HG02938 (cell line): ENCODE measurements at regions not wholly inside any gene's neighbourhood (a gene's known extent, or its start where the extent isn't known, plus 50 kb on each side); places are given as distances from the start of the nearest gene placed in this dataset.

Experiments
- ATAC-seq: cut with Tn5 transposase; IDR thresholded peaks from one replicate; pipeline ENCODE4 v1.9.1; 2021; ENCODE audit warnings: mild to moderate bottlenecking, moderate library complexity; ENCODE audit not compliant: unreplicated experiment

GRCh38 chr16:86285938-86286921, 224.1 kb upstream of the FOXF1 start:
- no peak for ATAC-seq

- no peak for ATAC-seq
These were observed 223.2 kb upstream of the FOXF1 start for GRCh38 chr16:86286991-86287663.

GRCh38 chr16:86287664-86288201, 222.6 kb upstream of the FOXF1 start:
- ATAC-seq = no peak

- no peak for ATAC-seq
These were observed 221.5 kb upstream of the FOXF1 start for GRCh38 chr16:86288716-86289294.

- ATAC-seq = no peak
These were observed 221.0 kb upstream of the FOXF1 start for GRCh38 chr16:86289304-86289703.

GRCh38 chr16:86289907-86290306, 220.4 kb upstream of the FOXF1 start:
- ATAC-seq = no peak

GRCh38 chr16:86291491-86291890, 218.8 kb upstream of the FOXF1 start:
- no peak for ATAC-seq

- ATAC-seq = no peak
These were observed 218.1 kb upstream of the FOXF1 start for GRCh38 chr16:86292171-86292775.

GRCh38 chr16:86292942-86293341, 217.4 kb upstream of the FOXF1 start:
- ATAC-seq = no peak

GRCh38 chr16:86293906-86294305, 216.4 kb upstream of the FOXF1 start:
- no peak for ATAC-seq

- no peak for ATAC-seq
These were observed 215.7 kb upstream of the FOXF1 start for GRCh38 chr16:86294535-86295196.

- no peak for ATAC-seq
These were observed 214.1 kb upstream of the FOXF1 start for GRCh38 chr16:86296256-86296655.

GRCh38 chr16:86297391-86297790, 212.9 kb upstream of the FOXF1 start:
- ATAC-seq = no peak

GRCh38 chr16:86297866-86298757, 212.2 kb upstream of the FOXF1 start:
- no peak for ATAC-seq

GRCh38 chr16:86298758-86299134, 211.6 kb upstream of the FOXF1 start:
- ATAC-seq = no peak

- no peak for ATAC-seq
These were observed 210.3 kb upstream of the FOXF1 start for GRCh38 chr16:86299882-86300610.

- no peak for ATAC-seq
These were observed 209.4 kb upstream of the FOXF1 start for GRCh38 chr16:86300746-86301481.

- no peak for ATAC-seq
These were observed 207.8 kb upstream of the FOXF1 start for GRCh38 chr16:86302421-86303109.
